IMR-90 (cell line): ENCODE measurements at regions not wholly inside any gene's neighbourhood (a gene's known extent, or its start where the extent isn't known, plus 50 kb on each side); places are given as distances from the start of the nearest gene placed in this dataset.

ENCODE experiments used
- ATAC-seq: fragments of 200-7000 bp; cut with Tn5 transposase; 2 replicates; pipeline ENCODE4 v1.9.1; 2020; ENCODE audit warnings: low read depth, mild to moderate bottlenecking, moderate library complexity
- BruUV-seq: library from RNA; stranded (reverse); fragments of 400-500 nt; replicated peaks from 2 replicates; lab custom pipeline; 2021; lab: Mats Ljungman, UMichigan
- CTCF ChIA-PET: fragments of 300-600 bp; formaldehyde crosslinking; extraction: SDS; loops from one replicate; lab custom pipeline; 2021; ENCODE audit warnings: antibody characterized with exemption; lab: Yijun Ruan, JAX
- POLR2A ChIA-PET: fragments of 300-600 bp; sonication (Branson Sonifier 250); formaldehyde crosslinking; loops from one replicate; lab custom pipeline; 2022; ENCODE audit warnings: antibody characterized with exemption; ENCODE audit not compliant: unreplicated experiment; lab: Charles Lee
- DNase-seq: peaks from one replicate; pipeline ENCODE4 v3.0.0; 2013
- H2AFZ ChIP-seq: replicated peaks from 2 replicates; pipeline ENCODE3; 2013; ENCODE audit warnings: low read length, mild to moderate bottlenecking; ENCODE audit not compliant: poor library complexity
- H2AK5ac ChIP-seq: 2 replicates; pipeline ENCODE4 v1.6.1; 2013; ENCODE audit warnings: low read depth, low read length, inconsistent platforms
- H2AK9ac ChIP-seq: replicated peaks from 2 replicates; pipeline ENCODE3; 2013; ENCODE audit warnings: mild to moderate bottlenecking, low read depth, low read length, moderate library complexity; ENCODE audit not compliant: poor library complexity
- H2BK120ac ChIP-seq: 2 replicates; pipeline ENCODE4 v1.6.1; 2013; ENCODE audit warnings: low read depth, low read length, inconsistent platforms
- H2BK15ac ChIP-seq: 3 replicates; pipeline ENCODE4 v1.6.1; 2013; ENCODE audit warnings: low read depth, low read length, inconsistent platforms
- H2BK20ac ChIP-seq: 2 replicates; pipeline ENCODE4 v1.6.1; 2013; ENCODE audit warnings: low read depth, mild to moderate bottlenecking, inconsistent platforms, low read length, moderate library complexity
- H2BK5ac ChIP-seq: 2 replicates; pipeline ENCODE4 v1.6.1; 2013; ENCODE audit warnings: mild to moderate bottlenecking, low read depth, low read length, inconsistent platforms; ENCODE audit not compliant: poor library complexity, severe bottlenecking
- H3K14ac ChIP-seq: replicated peaks from 2 replicates; pipeline ENCODE4 v1.6.1; 2013; ENCODE audit warnings: low read depth, low read length, inconsistent platforms
- H3K18ac ChIP-seq: 2 replicates; pipeline ENCODE4 v1.6.1; 2013; ENCODE audit warnings: low read depth, low read length, control low read depth
- H3K23ac ChIP-seq: 2 replicates; pipeline ENCODE4 v1.6.1; 2013; ENCODE audit warnings: low read depth, low read length, inconsistent platforms
- H3K27ac ChIP-seq: 2 replicates; pipeline ENCODE4 v1.5.1; 2013; ENCODE audit warnings: mild to moderate bottlenecking, control low read depth, low read length; ENCODE audit not compliant: insufficient read depth
- H3K27me3 ChIP-seq: 2 replicates; pipeline ENCODE4 v1.6.1; 2013; ENCODE audit warnings: low read length; ENCODE audit not compliant: control insufficient read depth, insufficient read depth
- H3K36me3 ChIP-seq: 2 replicates; pipeline ENCODE4 v1.6.1; 2013; ENCODE audit warnings: low read length, mixed read lengths; ENCODE audit not compliant: control insufficient read depth, insufficient read depth
- H3K4ac ChIP-seq: 2 replicates; pipeline ENCODE4 v1.6.1; 2013; ENCODE audit warnings: low read depth, low read length, inconsistent platforms
- H3K4me1 ChIP-seq: 2 replicates; pipeline ENCODE4 v1.6.1; 2013; ENCODE audit warnings: low read length, mixed read lengths; ENCODE audit not compliant: control insufficient read depth, insufficient read depth
- H3K4me2 ChIP-seq: 2 replicates; pipeline ENCODE4 v1.6.1; 2013; ENCODE audit warnings: low read depth, mild to moderate bottlenecking, control low read depth, low read length, moderate library complexity
- H3K4me3 ChIP-seq: 2 replicates; pipeline ENCODE4 v1.5.1; 2013; ENCODE audit warnings: low read depth, mild to moderate bottlenecking, control low read depth, low read length, moderate library complexity; ENCODE audit not compliant: insufficient read depth
- H3K56ac ChIP-seq: 2 replicates; pipeline ENCODE4 v1.6.1; 2013; ENCODE audit warnings: low read length, inconsistent platforms; ENCODE audit not compliant: insufficient read depth; ENCODE audit errors: extremely low read depth
- H3K79me1 ChIP-seq, 2 experiments: 2 replicates each; pipeline ENCODE4 v1.6.1; 2013; ENCODE audit warnings: low read length in 2 of 2, inconsistent platforms in 1 of 2, low read depth in 1 of 2
- H3K9ac ChIP-seq: 2 replicates; pipeline ENCODE4 v1.6.1; 2013; ENCODE audit warnings: low read depth, low read length, control low read depth
- H3K9me1 ChIP-seq: 2 replicates; pipeline ENCODE4 v1.6.1; 2013; ENCODE audit warnings: low read length, inconsistent platforms; ENCODE audit not compliant: insufficient read depth
- H3K9me3 ChIP-seq: 2 replicates; pipeline ENCODE4 v1.6.1; 2013; ENCODE audit warnings: low read length; ENCODE audit not compliant: control insufficient read depth, insufficient read depth
- H4K20me1 ChIP-seq: 2 replicates; pipeline ENCODE4 v1.6.1; 2013; ENCODE audit warnings: low read length, inconsistent platforms; ENCODE audit not compliant: insufficient read depth
- H4K5ac ChIP-seq: 2 replicates; pipeline ENCODE4 v1.6.1; 2013; ENCODE audit warnings: mild to moderate bottlenecking, low read depth, low read length, control low read depth
- H4K8ac ChIP-seq, 2 experiments: 2 replicates each; pipeline ENCODE4 v1.6.1; 2013; ENCODE audit warnings: low read depth in 2 of 2, low read length in 2 of 2, control low read depth in 1 of 2, inconsistent platforms in 1 of 2
- H4K91ac ChIP-seq: 2 replicates; pipeline ENCODE4 v1.6.1; 2013; ENCODE audit warnings: low read depth, low read length, inconsistent platforms; ENCODE audit not compliant: insufficient read depth
- BHLHE40 ChIP-seq: fragments of 150-350 bp; IDR thresholded peaks from 2 replicates; pipeline ENCODE4 v1.6.1; 2016; ENCODE audit warnings: mild to moderate bottlenecking, low read depth, low read length
- CHD1 ChIP-seq: IDR thresholded peaks from 2 replicates; pipeline ENCODE4 v1.6.1; 2012; ENCODE audit warnings: low read depth, low read length, improper control_type of control experiment
- FOS ChIP-seq: fragments of 150-350 bp; IDR thresholded peaks from 2 replicates; pipeline ENCODE4 v1.6.1; 2016; ENCODE audit warnings: low read depth, low read length
- MAFK ChIP-seq: IDR thresholded peaks from 2 replicates; pipeline ENCODE4 v1.6.1; 2012; ENCODE audit warnings: low read depth, low read length, improper control_type of control experiment
- MAZ ChIP-seq: IDR thresholded peaks from 2 replicates; pipeline ENCODE4 v1.6.1; 2012; ENCODE audit warnings: low read depth, mild to moderate bottlenecking, low read length, improper control_type of control experiment, moderate library complexity, borderline replicate concordance
- MXI1 ChIP-seq: IDR thresholded peaks from 2 replicates; pipeline ENCODE4 v1.6.1; 2012; ENCODE audit warnings: low read depth, mild to moderate bottlenecking, low read length, moderate library complexity, borderline replicate concordance
- NFE2L2 ChIP-seq: fragments of 150-350 bp; IDR thresholded peaks from 2 replicates; pipeline ENCODE4 v1.6.1; 2016; ENCODE audit warnings: low read depth, mild to moderate bottlenecking, low read length
- POLR2A ChIP-seq: IDR thresholded peaks from 2 replicates; pipeline ENCODE4 v1.6.1; 2012; ENCODE audit warnings: mild to moderate bottlenecking, low read depth, low read length
- RAD21 ChIP-seq: IDR thresholded peaks from 2 replicates; pipeline ENCODE4 v1.6.1; 2012; ENCODE audit warnings: low read length, improper control_type of control experiment
- RCOR1 ChIP-seq: IDR thresholded peaks from 2 replicates; pipeline ENCODE4 v1.6.1; 2012; ENCODE audit warnings: mild to moderate bottlenecking, low read length, improper control_type of control experiment; ENCODE audit not compliant: insufficient replicate concordance
- RFX5 ChIP-seq: IDR thresholded peaks from 2 replicates; pipeline ENCODE4 v1.8.0; 2012; ENCODE audit warnings: low read depth, mild to moderate bottlenecking, low read length, moderate library complexity
- SMC3 ChIP-seq: fragments of 150-350 bp; IDR thresholded peaks from 2 replicates; pipeline ENCODE4 v1.6.1; 2016; ENCODE audit warnings: low read depth, mild to moderate bottlenecking, antibody characterized with exemption, low read length, moderate library complexity
- dilution Hi-C: fragments of 300-500 bp; cut with HindIII; formaldehyde crosslinking; loops from one replicate; pipeline ENCODE4 v1.14.3; 2018; ENCODE audit warnings: low sequenced_read_pairs; ENCODE audit not compliant: unreplicated experiment
- in situ Hi-C: fragments of 300-500 bp; cut with MboI; formaldehyde crosslinking; loops from 3 replicates; pipeline ENCODE4 v1.14.3; 2019; ENCODE audit warnings: low sequenced_read_pairs, inconsistent platforms, mixed read lengths
- intact Hi-C: fragments of 100-400 bp; cut with micrococcal nuclease; formaldehyde crosslinking; loops from 2 replicates; pipeline ENCODE4 v1.10.0; 2022
- TF ChIP-seq, protein P1 (sequence below): fragments of 150-350 bp; IDR thresholded peaks from 2 replicates; pipeline ENCODE4 v1.6.1; 2017; ENCODE audit warnings: mild to moderate bottlenecking, antibody characterized with exemption, low read length, low read depth
- TF ChIP-seq, protein P2 (sequence below): fragments of 150-350 bp; IDR thresholded peaks from 2 replicates; pipeline ENCODE4 v1.6.1; 2016; ENCODE audit warnings: low read depth, mild to moderate bottlenecking, low read length, moderate library complexity, borderline replicate concordance
- TF ChIP-seq, protein P3 (sequence below): conservative IDR thresholded peaks from 2 replicates; pipeline ENCODE4 v1.5.1; 2012; ENCODE audit warnings: mild to moderate bottlenecking, low read depth, low read length, improper control_type of control experiment

DNA sequence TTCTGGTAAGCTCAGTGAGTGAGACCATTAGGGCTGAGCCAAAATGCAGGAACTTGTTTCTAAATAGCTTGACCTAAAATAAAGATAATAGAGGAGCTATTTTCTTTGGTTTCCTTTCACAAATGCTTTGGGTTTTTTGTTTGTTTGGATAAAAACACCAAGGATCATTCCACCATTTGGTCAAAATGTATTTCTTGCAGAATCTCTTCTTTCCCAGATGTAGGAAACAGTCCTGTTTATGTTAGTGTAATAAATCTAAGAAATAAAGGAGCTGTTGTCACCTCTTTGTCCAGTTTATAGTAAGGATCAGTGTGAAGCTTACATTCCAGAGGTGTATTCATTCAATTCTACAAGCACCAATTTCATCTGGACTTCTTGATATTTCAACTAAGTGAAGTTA lies 297.8 kb downstream of the GJA1 start:
- Histone ChIP-seq H3K4me1 (peaks cover 2% of the 10 kb centered on the region; the same call in 1 of the 2 replicates), H2BK20ac (no peak overlapping the region), H3K4me2 (no peak overlapping the region), H3K14ac (no peak overlapping the region), H4K20me1 (no peaks in the 10 kb centered on the region), H3K36me3 (no peaks in the 10 kb centered on the region), H3K9me1 (no peaks in the 10 kb centered on the region), H4K8ac (no peak overlapping the region), H3K18ac (no peak overlapping the region), H2BK15ac (no peak overlapping the region), H3K4me3 (no peak overlapping the region), H2AK9ac (no peak overlapping the region), H2AFZ (no peak overlapping the region), H3K23ac (no peak overlapping the region), H3K9ac (no peak overlapping the region), H4K91ac (no peak overlapping the region), H2BK120ac (no peak overlapping the region), H2BK5ac (no peak overlapping the region), H3K4ac (no peak overlapping the region), H3K9me3 (0 out of 2 replicates have a peak, but pooled peaks cover 5% of the 10 kb centered on the region), H3K79me1 (no peaks in the 10 kb centered on the region), H3K27me3 (no peaks in the 10 kb centered on the region), H2AK5ac (no peak overlapping the region), H4K5ac (no peak overlapping the region), H3K27ac (no peak overlapping the region), H3K56ac (no peak overlapping the region)
- ATAC-seq = peak; percentile 29
- TF ChIP-seq FOS (no peak), NFE2L2 (no peak), CHD1 (no peak), BHLHE40 (no peak), MXI1 (no peak), MAZ (no peak), RFX5 (no peak), POLR2A (no peak), RCOR1 (no peak), MAFK (no peak), SMC3 (no peak), RAD21 (no peak)
- TF ChIP-seq, protein P1, sequence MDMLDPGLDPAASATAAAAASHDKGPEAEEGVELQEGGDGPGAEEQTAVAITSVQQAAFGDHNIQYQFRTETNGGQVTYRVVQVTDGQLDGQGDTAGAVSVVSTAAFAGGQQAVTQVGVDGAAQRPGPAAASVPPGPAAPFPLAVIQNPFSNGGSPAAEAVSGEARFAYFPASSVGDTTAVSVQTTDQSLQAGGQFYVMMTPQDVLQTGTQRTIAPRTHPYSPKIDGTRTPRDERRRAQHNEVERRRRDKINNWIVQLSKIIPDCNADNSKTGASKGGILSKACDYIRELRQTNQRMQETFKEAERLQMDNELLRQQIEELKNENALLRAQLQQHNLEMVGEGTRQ = no peak
- TF ChIP-seq, protein P2, sequence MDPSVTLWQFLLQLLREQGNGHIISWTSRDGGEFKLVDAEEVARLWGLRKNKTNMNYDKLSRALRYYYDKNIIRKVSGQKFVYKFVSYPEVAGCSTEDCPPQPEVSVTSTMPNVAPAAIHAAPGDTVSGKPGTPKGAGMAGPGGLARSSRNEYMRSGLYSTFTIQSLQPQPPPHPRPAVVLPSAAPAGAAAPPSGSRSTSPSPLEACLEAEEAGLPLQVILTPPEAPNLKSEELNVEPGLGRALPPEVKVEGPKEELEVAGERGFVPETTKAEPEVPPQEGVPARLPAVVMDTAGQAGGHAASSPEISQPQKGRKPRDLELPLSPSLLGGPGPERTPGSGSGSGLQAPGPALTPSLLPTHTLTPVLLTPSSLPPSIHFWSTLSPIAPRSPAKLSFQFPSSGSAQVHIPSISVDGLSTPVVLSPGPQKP = no peak
- TF ChIP-seq, protein P3, sequence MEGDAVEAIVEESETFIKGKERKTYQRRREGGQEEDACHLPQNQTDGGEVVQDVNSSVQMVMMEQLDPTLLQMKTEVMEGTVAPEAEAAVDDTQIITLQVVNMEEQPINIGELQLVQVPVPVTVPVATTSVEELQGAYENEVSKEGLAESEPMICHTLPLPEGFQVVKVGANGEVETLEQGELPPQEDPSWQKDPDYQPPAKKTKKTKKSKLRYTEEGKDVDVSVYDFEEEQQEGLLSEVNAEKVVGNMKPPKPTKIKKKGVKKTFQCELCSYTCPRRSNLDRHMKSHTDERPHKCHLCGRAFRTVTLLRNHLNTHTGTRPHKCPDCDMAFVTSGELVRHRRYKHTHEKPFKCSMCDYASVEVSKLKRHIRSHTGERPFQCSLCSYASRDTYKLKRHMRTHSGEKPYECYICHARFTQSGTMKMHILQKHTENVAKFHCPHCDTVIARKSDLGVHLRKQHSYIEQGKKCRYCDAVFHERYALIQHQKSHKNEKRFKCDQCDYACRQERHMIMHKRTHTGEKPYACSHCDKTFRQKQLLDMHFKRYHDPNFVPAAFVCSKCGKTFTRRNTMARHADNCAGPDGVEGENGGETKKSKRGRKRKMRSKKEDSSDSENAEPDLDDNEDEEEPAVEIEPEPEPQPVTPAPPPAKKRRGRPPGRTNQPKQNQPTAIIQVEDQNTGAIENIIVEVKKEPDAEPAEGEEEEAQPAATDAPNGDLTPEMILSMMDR = no peak
- CTCF ChIA-PET = interaction anchor here (0.6 to 0.7 kb wide), 2 partner anchors 20 to 38 kb away, joined by 3 to 4 read pairs; no protein-coding TSS in a partner anchor
- DNase-seq = peak; percentile 38
- in situ Hi-C loops = no loop called here
- intact Hi-C loops = no loop called here
- POLR2A ChIA-PET = interaction anchor here (0.6 kb wide), 1 partner anchor 218 kb away, joined by 6 read pairs; no protein-coding TSS in a partner anchor
- no TSS peak for BruUV-seq
- dilution Hi-C loops = no loop called here
